Parathyroid adenoma (tissue), 2 donors: ENCODE measurements at regions not wholly inside any gene's neighbourhood (a gene's known extent, or its start where the extent isn't known, plus 50 kb on each side); places are given as distances from the start of the nearest gene placed in this dataset.

ENCODE experiments used
- H2AFZ ChIP-seq: fragments of 300-600 bp; sonication (generic); one replicate; pipeline ENCODE4 v1.7.0; 2017; ENCODE audit warnings: antibody characterized with exemption, mild to moderate bottlenecking
- H3K27ac ChIP-seq: fragments of 300-600 bp; sonication (generic); one replicate; pipeline ENCODE4 v1.7.0; 2017
- H3K27me3 ChIP-seq: fragments of 300-600 bp; sonication (generic); one replicate; pipeline ENCODE4 v1.7.0; 2017; ENCODE audit warnings: low read length; ENCODE audit not compliant: control insufficient read depth, insufficient read depth
- H3K36me3 ChIP-seq: fragments of 300-600 bp; sonication (generic); one replicate; pipeline ENCODE4 v1.7.0; 2017; ENCODE audit warnings: low read length; ENCODE audit not compliant: control insufficient read depth, insufficient read depth
- H3K4me1 ChIP-seq: fragments of 300-600 bp; sonication (generic); one replicate; pipeline ENCODE4 v1.7.0; 2017; ENCODE audit warnings: control low read depth
- H3K4me2 ChIP-seq: fragments of 300-600 bp; sonication (generic); one replicate; pipeline ENCODE4 v1.7.0; 2017; ENCODE audit warnings: low read length
- H3K4me3 ChIP-seq: fragments of 300-600 bp; sonication (generic); one replicate; pipeline ENCODE4 v1.7.0; 2017; ENCODE audit warnings: low read depth, low read length
- H3K79me2 ChIP-seq: fragments of 300-600 bp; sonication (generic); one replicate; pipeline ENCODE4 v1.7.0; 2017; ENCODE audit warnings: control low read depth
- H3K9ac ChIP-seq: fragments of 300-600 bp; sonication (generic); one replicate; pipeline ENCODE4 v1.7.0; 2017; ENCODE audit warnings: mild to moderate bottlenecking
- H3K9me3 ChIP-seq: fragments of 300-600 bp; sonication (generic); one replicate; pipeline ENCODE4 v1.7.0; 2017; ENCODE audit warnings: low read length; ENCODE audit not compliant: control insufficient read depth
- CTCF ChIP-seq: fragments of 300-600 bp; sonication (generic); IDR thresholded peaks from one replicate; pipeline ENCODE4 v1.7.0; 2017; ENCODE audit warnings: antibody characterized with exemption, mild to moderate bottlenecking
- donor health status: primary hyperparathyroidism.

GRCh38 chr12:65764325-65764724 is 60.0 kb upstream of the HMGA2 start:
- TF ChIP-seq CTCF: no peak
- Histone ChIP-seq H3K9ac (no peak overlapping the region), H2AFZ (no peak overlapping the region), H3K27me3 (no peaks in the 10 kb centered on the region), H3K27ac (no peak overlapping the region), H3K9me3 (no peaks in the 10 kb centered on the region), H3K79me2 (no peaks in the 10 kb centered on the region), H3K36me3 (no peaks in the 10 kb centered on the region), H3K4me2 (no peak overlapping the region), H3K4me1 (no peaks in the 10 kb centered on the region), H3K4me3 (no peak overlapping the region)

GRCh38 chr12:65765436-65765813 is 58.9 kb upstream of the HMGA2 start:
- H3K4me2 ChIP-seq: no peak overlapping the region
- H3K27me3 ChIP-seq: no peaks in the 10 kb centered on the region
- H2AFZ ChIP-seq: no peak overlapping the region
- H3K27ac ChIP-seq: no peak overlapping the region
- no peaks in the 10 kb centered on the region for H3K79me2 ChIP-seq
- H3K4me1 ChIP-seq: no peaks in the 10 kb centered on the region
- H3K4me3 ChIP-seq: no peak overlapping the region
- no peak for TF ChIP-seq CTCF
- H3K9me3 ChIP-seq: no peaks in the 10 kb centered on the region
- no peaks in the 10 kb centered on the region for H3K36me3 ChIP-seq
- no peak overlapping the region for H3K9ac ChIP-seq

- TF ChIP-seq CTCF: no peak
- no peak overlapping the region for H3K4me3 ChIP-seq
- H3K4me2 ChIP-seq: no peak overlapping the region
- no peaks in the 10 kb centered on the region for H3K27me3 ChIP-seq
- no peaks in the 10 kb centered on the region for H3K79me2 ChIP-seq
- no peaks in the 10 kb centered on the region for H3K36me3 ChIP-seq
- no peak overlapping the region for H3K27ac ChIP-seq
- no peaks in the 10 kb centered on the region for H3K9me3 ChIP-seq
- H3K4me1 ChIP-seq: no peaks in the 10 kb centered on the region
- no peak overlapping the region for H2AFZ ChIP-seq
- no peak overlapping the region for H3K9ac ChIP-seq
Measured at GRCh38 chr12:65769880-65770279, 54.4 kb upstream of the HMGA2 start.
